ENCODE measurements at regions not wholly inside any gene's neighbourhood (a gene's known extent, or its start where the extent isn't known, plus 50 kb on each side); places are given as distances from the start of the nearest gene placed in this dataset.

- TF ChIP-seq, protein P1, sequence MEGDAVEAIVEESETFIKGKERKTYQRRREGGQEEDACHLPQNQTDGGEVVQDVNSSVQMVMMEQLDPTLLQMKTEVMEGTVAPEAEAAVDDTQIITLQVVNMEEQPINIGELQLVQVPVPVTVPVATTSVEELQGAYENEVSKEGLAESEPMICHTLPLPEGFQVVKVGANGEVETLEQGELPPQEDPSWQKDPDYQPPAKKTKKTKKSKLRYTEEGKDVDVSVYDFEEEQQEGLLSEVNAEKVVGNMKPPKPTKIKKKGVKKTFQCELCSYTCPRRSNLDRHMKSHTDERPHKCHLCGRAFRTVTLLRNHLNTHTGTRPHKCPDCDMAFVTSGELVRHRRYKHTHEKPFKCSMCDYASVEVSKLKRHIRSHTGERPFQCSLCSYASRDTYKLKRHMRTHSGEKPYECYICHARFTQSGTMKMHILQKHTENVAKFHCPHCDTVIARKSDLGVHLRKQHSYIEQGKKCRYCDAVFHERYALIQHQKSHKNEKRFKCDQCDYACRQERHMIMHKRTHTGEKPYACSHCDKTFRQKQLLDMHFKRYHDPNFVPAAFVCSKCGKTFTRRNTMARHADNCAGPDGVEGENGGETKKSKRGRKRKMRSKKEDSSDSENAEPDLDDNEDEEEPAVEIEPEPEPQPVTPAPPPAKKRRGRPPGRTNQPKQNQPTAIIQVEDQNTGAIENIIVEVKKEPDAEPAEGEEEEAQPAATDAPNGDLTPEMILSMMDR (conservative IDR thresholded peaks at IDR 0.05; ENCODE audit: low read length) = no peak
- no peak for TF ChIP-seq EZH2phosphoT487 (IDR thresholded peaks at IDR 0.05; ENCODE audit: borderline replicate concordance, low read depth, low read length)
Observed at GRCh38 chr13:111480976-111481375, 160.5 kb downstream of the TEX29 start.
